Activated CD8-positive, alpha-beta memory T cell treated with anti-CD3 and anti-CD28 coated beads for 4 hours (primary cell): ENCODE measurements at regions not wholly inside any gene's neighbourhood (a gene's known extent, or its start where the extent isn't known, plus 50 kb on each side); places are given as distances from the start of the nearest gene placed in this dataset.
"Not testable (repeated sequence)": the region's sequence is repeated elsewhere in the genome, so short reads cannot be mapped to it uniquely, and the experiment has no call there.

Experiments
- DNase-seq, 2 donors: peaks; one replicate each; pipeline ENCODE4 v3.0.0-alpha.2; 2020; ENCODE audit warnings: low read depth in 2 of 2

GRCh38 chr5:112573441-112573840 is 154.4 kb upstream of the EPB41L4A start:
- DNase-seq = no peak

DNA sequence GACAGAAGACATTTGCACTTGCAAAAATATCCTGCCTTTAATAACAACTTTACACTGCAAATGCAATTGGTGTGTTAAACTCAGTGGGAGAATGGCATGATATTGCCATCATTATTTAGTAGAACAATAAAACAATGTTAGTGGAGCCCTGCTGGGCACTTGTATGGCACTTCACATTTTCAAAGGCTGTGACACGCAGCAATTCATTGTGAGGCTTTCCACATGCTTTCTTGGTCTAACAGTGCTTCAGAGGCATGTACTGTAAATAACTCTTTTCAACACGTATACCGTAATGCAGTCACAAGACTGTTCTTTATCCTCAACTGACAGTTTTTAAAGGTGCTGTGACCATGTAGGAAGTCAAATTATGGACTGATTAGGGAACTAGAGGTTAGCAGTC is 155.5 kb upstream of the EPB41L4A start:
- DNase-seq = no peak

DNA sequence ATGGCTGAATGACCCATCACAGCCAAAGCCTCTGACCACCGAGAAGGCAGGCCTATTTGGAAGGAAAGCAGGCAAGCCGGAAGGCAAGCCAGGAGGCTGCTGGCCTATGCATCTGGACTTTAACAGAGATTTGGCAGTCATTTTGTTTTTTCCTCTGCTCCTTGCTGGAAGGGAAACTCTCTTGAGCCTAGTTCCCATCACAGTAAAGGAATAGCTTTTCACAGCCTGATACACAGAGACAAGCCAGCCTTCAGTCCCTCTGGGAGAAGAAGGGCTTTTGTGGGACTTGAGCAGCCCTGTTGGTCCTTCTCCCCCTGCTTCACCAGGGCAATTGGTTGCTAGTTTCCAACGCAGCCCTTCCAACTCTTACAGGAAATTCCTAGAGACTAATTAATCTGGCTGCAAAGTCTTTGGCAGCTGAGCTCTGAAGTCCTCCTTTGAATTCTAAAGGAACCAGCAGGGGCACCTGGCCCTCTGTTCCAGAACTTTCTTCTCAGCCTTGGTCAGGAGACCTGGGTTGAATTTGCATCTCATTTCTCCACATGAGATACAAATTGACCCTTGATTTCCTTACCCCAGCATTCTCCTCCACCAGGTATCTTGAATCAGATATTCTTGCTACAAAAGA is 157.3 kb upstream of the EPB41L4A start:
- DNase-seq = no peak

GRCh38 chr5:112579599-112580170 is 158.0 kb upstream of the APC start:
- DNase-seq = no peak

DNA sequence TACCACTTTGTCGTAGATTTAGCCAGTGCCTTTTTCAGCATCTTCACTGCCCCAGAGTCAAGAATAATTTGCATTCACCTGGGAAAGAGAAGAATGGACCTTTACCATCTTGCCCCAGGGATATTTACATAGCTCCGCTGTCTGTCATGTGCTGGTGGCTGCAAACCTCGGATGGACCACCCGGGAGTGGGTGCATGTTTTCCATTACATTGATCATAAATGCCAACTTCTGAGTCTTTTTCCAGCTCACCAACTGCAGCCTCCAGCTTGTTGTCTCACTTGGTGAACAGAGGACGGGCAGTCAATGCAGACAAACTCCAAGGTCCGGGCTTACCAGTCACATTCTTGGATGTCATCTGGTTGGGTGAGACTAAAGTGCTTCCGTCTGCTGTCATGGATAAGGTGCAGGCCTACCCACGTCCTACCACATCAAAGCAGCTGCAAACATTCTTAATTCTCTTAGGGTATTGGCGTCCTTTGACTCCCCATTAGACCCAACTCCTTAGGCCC is 155.8 kb upstream of the APC start:
- no peak for DNase-seq

- DNase-seq = no peak
Observed at GRCh38 chr5:112583166-112583565, 154.5 kb upstream of the APC start.

DNA sequence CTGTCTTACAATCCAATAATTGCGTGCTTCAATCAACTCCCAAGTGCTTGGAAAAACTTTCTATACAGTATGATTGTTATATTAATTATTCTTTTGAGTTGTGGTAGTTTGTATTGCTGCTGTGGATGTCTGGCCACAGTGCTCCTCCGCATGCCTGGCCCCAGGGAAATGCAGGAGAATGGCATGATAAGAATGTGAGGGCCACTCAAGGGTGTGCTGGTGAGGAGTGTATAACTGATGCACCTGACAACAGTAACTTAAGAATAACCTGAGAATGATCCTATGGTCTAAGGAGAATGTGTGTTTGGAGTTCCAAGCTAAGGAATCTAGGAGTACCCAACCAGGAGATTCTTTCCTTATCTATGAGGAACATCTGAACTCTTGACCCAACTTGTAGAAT is 152.9 kb upstream of the APC start:
- no peak for DNase-seq

DNA sequence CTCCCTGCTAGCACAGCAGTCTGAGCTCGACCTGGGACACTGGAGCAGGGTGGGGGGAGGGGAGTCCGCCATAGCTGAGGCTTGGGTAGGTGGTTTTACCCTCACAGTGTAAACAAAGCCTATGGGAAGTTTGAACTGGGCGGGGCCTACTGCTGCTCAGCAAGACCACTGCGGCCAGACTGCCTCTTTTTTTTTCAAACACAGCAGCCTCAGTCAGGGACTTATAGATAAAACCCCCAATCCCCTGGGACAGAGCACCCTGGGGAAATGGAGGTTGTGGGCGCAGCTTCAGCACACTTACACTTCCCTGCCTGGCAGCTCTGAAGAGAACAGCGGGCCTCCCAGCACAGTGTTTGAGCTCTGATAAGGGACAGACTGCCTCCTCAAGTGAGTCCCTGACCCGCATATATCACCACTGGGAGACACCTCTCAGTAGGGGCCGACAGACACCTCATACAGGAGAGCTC is 151.1 kb upstream of the APC start:
- no peak for DNase-seq

GRCh38 chr5:112590858-112591257 is 146.8 kb upstream of the APC start:
- DNase-seq = not testable (repeated sequence)

DNA sequence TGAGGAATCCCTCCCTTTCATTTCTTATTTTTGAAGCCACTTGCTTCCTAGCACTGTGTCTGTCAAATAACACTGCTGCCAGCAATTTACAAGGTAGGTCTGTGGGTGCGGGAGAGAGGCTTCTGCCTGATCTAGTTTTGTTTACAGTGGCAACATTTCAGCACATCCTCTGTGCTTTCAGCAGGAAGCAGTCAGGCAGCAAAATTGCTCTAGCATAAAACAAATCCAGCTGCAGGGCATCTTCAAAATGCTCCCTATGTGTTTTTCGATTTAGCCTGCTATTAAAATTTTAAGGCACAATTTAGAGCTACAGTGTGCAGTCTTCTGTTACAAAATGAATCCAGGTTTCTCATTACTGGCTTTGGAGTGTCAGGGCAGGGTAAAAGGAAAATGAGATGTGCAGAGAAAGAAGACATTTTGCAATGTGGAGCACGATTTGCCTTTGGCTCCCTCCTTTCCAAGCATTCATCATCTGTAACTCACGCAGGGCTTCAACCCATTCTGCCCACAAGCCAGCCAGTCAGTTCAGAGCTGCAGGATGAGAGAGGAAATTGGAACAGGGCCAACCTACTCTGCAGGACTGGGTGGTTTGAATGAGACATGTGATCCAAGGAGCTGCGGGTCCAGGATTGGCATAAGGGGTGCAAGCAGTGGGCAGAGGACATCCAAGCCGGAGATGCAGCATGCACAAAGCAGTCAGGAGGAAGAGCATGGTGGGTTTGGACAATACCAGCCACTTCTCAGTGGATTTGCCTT is 143.4 kb upstream of the APC start:
- DNase-seq = no peak

GRCh38 chr5:112594941-112595340 is 142.7 kb upstream of the APC start:
- DNase-seq = no peak

- DNase-seq = no peak
Observed at GRCh38 chr5:112597831-112598230, 139.9 kb upstream of the APC start.

- DNase-seq = not testable (repeated sequence)
Observed at GRCh38 chr5:112600510-112600909, 137.2 kb upstream of the APC start.

GRCh38 chr5:112604732-112605630 is 132.7 kb upstream of the APC start:
- no peak for DNase-seq

- no peak for DNase-seq
Observed at GRCh38 chr5:112608975-112609374, 128.7 kb upstream of the APC start.

DNA sequence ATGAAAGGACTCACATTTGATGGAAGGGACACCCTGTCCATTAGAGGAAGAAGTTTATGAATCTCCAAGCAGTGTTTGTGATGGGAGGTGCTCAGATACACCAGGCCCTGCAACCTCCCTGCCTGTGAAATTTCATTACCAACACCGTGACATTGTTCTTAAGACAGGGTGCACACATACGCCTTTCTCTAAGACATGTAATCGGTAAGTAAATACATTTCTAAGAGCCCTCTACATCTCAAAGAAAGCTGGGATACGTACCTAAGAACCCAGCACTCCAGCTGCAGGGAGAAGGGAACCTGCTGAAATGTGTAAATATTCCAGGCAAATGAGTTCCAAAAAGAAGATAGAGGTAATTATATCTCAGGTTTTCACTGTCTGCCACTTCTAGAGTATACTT is 125.0 kb upstream of the APC start:
- no peak for DNase-seq

GRCh38 chr5:112614285-112614684 is 123.4 kb upstream of the APC start:
- no peak for DNase-seq

DNA sequence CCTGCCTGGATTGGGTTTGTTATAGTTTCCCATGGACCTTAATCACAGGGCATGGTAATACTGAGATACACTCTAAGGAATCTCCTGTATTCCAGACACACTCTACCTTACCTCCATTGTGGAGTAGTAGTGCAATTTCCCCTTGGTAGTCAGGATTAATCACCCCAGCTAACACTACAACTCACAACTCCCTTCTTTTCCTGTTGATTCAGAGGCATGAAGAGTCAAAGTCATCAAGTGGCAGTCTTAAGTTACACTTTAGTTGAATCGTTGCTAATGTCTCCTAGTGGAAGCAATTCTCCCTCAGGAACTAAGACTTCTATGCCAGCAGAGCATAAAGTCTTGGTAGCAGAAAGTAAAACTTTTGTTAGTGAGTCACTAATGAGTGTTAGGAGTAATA is 122.7 kb upstream of the APC start:
- no peak for DNase-seq

DNA sequence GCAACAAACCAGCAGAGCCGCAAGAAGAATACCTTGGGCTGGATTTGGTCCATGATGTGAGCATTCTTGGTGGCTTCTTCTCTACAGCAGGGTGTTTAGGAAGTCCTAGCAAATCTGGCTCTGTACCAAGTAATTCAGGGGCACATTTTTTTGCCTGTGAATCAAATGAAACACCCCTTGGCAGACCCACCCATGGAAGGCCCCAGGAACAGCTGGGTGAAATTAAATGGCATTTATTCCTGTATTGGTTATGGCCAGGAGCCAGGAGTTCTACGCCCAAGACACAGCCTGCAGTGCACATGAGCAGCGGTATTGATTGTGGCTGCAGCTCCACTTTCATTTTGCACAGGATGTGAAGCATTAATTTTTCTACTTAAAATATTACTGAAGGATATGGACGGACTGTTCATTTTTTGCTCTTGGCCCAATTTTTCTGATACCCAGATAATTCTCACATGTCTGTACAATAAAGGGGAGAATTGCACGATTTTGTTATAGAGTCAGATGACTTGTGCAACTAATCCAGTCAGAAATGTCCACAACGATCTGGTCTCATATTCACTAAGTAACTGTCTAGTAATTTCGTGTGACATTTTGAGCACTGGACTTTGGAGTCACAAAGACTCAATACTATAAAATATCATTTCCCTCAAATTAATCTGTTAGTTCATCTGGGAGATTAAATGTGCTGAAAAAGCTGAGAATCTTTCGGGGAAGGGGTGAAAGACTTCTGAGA is 120.7 kb upstream of the APC start:
- no peak for DNase-seq

- no peak for DNase-seq
Observed at GRCh38 chr5:112625246-112625645, 112.4 kb upstream of the APC start.
